CD4-positive, alpha-beta T cell (primary cell): ENCODE measurements at regions not wholly inside any gene's neighbourhood (a gene's known extent, or its start where the extent isn't known, plus 50 kb on each side); places are given as distances from the start of the nearest gene placed in this dataset.

Source experiments
- ATAC-seq: fragments of 200-7000 bp; cut with Tn5 transposase; one replicate; pipeline ENCODE4 v1.10.0; 2022; ENCODE audit warnings: mild to moderate bottlenecking; ENCODE audit not compliant: poor library complexity
- CTCF ChIA-PET: fragments of 350-600 bp; sonication (Branson Sonifier 250); formaldehyde crosslinking; loops from one replicate; lab custom pipeline; 2021; ENCODE audit warnings: antibody characterized with exemption, inconsistent platforms; lab: Charles Lee
- POLR2A ChIA-PET: fragments of 350-600 bp; sonication (Branson Sonifier 250); formaldehyde crosslinking; loops from one replicate; lab custom pipeline; 2021; ENCODE audit warnings: antibody characterized with exemption, inconsistent platforms; lab: Charles Lee
- DNase-seq, 14 experiments: peaks; one replicate each; pipeline ENCODE4 v3.0.0-alpha.2; 2013 to 2020; ENCODE audit warnings: mixed read lengths in 2 of 14
- H3K27ac ChIP-seq, 2 donors: one replicate each; pipeline versions ENCODE4 v1.5.1 to v1.7.0; 2013; ENCODE audit warnings: low read length in 2 of 2, low read depth in 1 of 2, mild to moderate bottlenecking in 1 of 2
- H3K27me3 ChIP-seq, 2 experiments: 1 replicate in 1 of 2; 2 replicates in 1 of 2; pipeline versions ENCODE4 v1.6.1 to v1.7.0; 2013; ENCODE audit warnings: low read length in 2 of 2, control low read depth in 1 of 2, mild to moderate bottlenecking in 1 of 2, moderate library complexity in 1 of 2; ENCODE audit not compliant: insufficient read depth in 2 of 2, control insufficient read depth in 1 of 2
- H3K36me3 ChIP-seq: one replicate; pipeline ENCODE4 v1.6.1; 2013; ENCODE audit warnings: low read length, control low read depth; ENCODE audit not compliant: insufficient read depth
- H3K4me1 ChIP-seq: one replicate; pipeline ENCODE4 v1.6.1; 2013; ENCODE audit warnings: low read length, control low read depth; ENCODE audit not compliant: insufficient read depth
- H3K4me3 ChIP-seq: one replicate; pipeline ENCODE4 v1.5.1; 2013; ENCODE audit warnings: mild to moderate bottlenecking, low read length, moderate library complexity
- H3K9me3 ChIP-seq, 2 experiments: 1 replicate in 1 of 2; 2 replicates in 1 of 2; pipeline versions ENCODE4 v1.6.1 to v1.7.0; 2013; ENCODE audit warnings: low read length in 2 of 2, mild to moderate bottlenecking in 2 of 2, control low read depth in 1 of 2, moderate library complexity in 1 of 2; ENCODE audit not compliant: control insufficient read depth in 1 of 2, insufficient read depth in 1 of 2
- H3K27ac Mint-ChIP-seq: one replicate; pipeline ENCODE4 v1.8.0; 2020; ENCODE audit warnings: mixed read lengths
- H3K27me3 Mint-ChIP-seq: one replicate; pipeline ENCODE4 v1.8.0; 2021; ENCODE audit warnings: mixed read lengths
- H3K36me3 Mint-ChIP-seq: one replicate; pipeline ENCODE4 v1.8.0; 2021; ENCODE audit warnings: low read depth, mixed read lengths
- H3K4me1 Mint-ChIP-seq: one replicate; pipeline ENCODE4 v1.8.0; 2021; ENCODE audit warnings: low read depth, mixed read lengths
- H3K4me3 Mint-ChIP-seq: one replicate; pipeline ENCODE4 v1.8.0; 2020; ENCODE audit warnings: mild to moderate bottlenecking, mixed read lengths
- H3K9me3 Mint-ChIP-seq: one replicate; pipeline ENCODE4 v1.8.0; 2020; ENCODE audit warnings: mixed read lengths
- CTCF ChIP-seq: fragments of 200-600 bp; IDR thresholded peaks from one replicate; pipeline ENCODE4 v1.8.0; 2022; ENCODE audit warnings: antibody characterized with exemption, mild to moderate bottlenecking
- intact Hi-C, 2 experiments: fragments of 100-400 bp; cut with DNase I in 1 of 2; cut with micrococcal nuclease in 1 of 2; formaldehyde crosslinking; loops; one replicate each; pipeline versions ENCODE4 v1.15.1 to v1.9.0; 2023 to 2025; cut with DNase I, micrococcal nuclease

DNA sequence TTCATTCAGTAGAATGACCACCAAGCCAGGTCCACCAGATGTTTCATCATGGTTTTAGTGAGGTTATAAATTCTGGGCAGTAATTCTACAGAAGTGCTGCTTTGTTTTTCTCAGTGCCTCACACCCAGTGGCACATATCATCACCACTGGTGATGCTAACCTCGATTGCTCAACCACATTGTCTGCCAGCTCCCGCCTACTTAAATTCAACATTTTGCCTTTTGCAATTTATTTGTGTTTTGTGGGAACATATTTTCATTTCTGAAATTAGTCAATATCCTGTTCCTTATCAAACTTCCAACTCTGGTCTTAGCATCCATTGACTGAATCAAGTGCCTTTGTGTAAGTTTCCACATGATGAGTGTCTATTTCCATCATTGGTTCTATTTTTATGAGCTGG lies 62.3 kb upstream of the TMEM178A start:
- no peaks in the 10 kb centered on the region for H3K9me3 ChIP-seq
- H3K4me3 ChIP-seq = no peak overlapping the region
- H3K27ac ChIP-seq = no peak overlapping the region
- TF ChIP-seq CTCF = no peak
- H3K36me3 ChIP-seq = no peaks in the 10 kb centered on the region
- ChIA-PET POLR2A (no interaction called here), CTCF (no interaction called here)
- no peak overlapping the region for H3K27ac Mint-ChIP-seq
- no peak overlapping the region for H3K4me3 Mint-ChIP-seq
- no peaks in the 10 kb centered on the region for H3K36me3 Mint-ChIP-seq
- no peak for ATAC-seq
- H3K27me3 ChIP-seq = no peaks in the 10 kb centered on the region
- H3K9me3 Mint-ChIP-seq = no peaks in the 10 kb centered on the region
- intact Hi-C loops = no loop called here
- no peak for DNase-seq
- H3K4me1 Mint-ChIP-seq = no peaks in the 10 kb centered on the region
- peaks cover 15% of the 10 kb centered on the region for H3K27me3 Mint-ChIP-seq
- no peaks in the 10 kb centered on the region for H3K4me1 ChIP-seq

- no peak overlapping the region for H3K27ac Mint-ChIP-seq
- Histone ChIP-seq H3K27ac (no peak overlapping the region), H3K4me1 (no peaks in the 10 kb centered on the region), H3K9me3 (no peaks in the 10 kb centered on the region), H3K27me3 (no peaks in the 10 kb centered on the region), H3K36me3 (no peaks in the 10 kb centered on the region), H3K4me3 (no peak overlapping the region)
- no peaks in the 10 kb centered on the region for H3K4me1 Mint-ChIP-seq
- intact Hi-C loops = no loop called here
- H3K27me3 Mint-ChIP-seq = peaks cover 15% of the 10 kb centered on the region
- ATAC-seq = no peak
- no peak overlapping the region for H3K4me3 Mint-ChIP-seq
- no peak for TF ChIP-seq CTCF
- H3K36me3 Mint-ChIP-seq = no peaks in the 10 kb centered on the region
- ChIA-PET POLR2A (no interaction called here), CTCF (no interaction called here)
- no peaks in the 10 kb centered on the region for H3K9me3 Mint-ChIP-seq
- no peak for DNase-seq
Measured at GRCh38 chr2:39604866-39605265, 60.9 kb upstream of the TMEM178A start.

DNA sequence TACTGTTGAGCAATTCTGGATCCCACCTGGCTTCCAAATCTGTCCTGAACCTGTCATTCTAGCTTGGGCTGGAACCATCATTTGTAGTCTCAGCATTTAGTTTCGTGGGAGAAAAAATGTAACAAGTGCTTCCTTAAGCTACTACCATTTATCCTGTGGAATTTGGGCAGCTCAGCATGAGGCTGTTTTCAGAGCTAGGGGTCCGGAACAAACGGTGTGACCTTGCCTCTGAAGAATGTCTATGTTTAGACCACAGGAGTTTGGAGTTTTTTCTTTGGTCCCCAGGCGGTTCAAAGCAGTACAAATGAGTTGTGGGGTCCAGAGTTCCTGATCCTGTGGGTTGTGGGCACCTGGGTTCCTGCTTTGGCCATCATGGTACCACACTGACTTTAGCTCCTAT lies 59.1 kb upstream of the TMEM178A start:
- ATAC-seq = no peak
- Histone ChIP-seq H3K9me3 (no peaks in the 10 kb centered on the region), H3K36me3 (no peaks in the 10 kb centered on the region), H3K27me3 (no peaks in the 10 kb centered on the region), H3K4me3 (no peak overlapping the region), H3K4me1 (no peaks in the 10 kb centered on the region), H3K27ac (no peak overlapping the region)
- peaks cover 15% of the 10 kb centered on the region for H3K27me3 Mint-ChIP-seq
- POLR2A ChIA-PET = no interaction called here
- H3K4me3 Mint-ChIP-seq = no peak overlapping the region
- no peaks in the 10 kb centered on the region for H3K9me3 Mint-ChIP-seq
- no peak for DNase-seq
- CTCF ChIA-PET = no interaction called here
- no peak for TF ChIP-seq CTCF
- no peak overlapping the region for H3K27ac Mint-ChIP-seq
- intact Hi-C loops = no loop called here
- no peaks in the 10 kb centered on the region for H3K36me3 Mint-ChIP-seq
- H3K4me1 Mint-ChIP-seq = no peaks in the 10 kb centered on the region
